IPS DF 4.7 (cell line): ENCODE measurements at regions not wholly inside any gene's neighbourhood (a gene's known extent, or its start where the extent isn't known, plus 50 kb on each side); places are given as distances from the start of the nearest gene placed in this dataset.

Experiments used
- DNase-seq: peaks from one replicate; pipeline ENCODE4 v3.0.0-alpha.2; 2013; ENCODE audit warnings: low spot score; ENCODE audit errors: extremely low read depth

GRCh38 chr12:58576916-58577315 is 343.4 kb downstream of the LRIG3 start:
- DNase-seq: no peak

GRCh38 chr12:58580095-58580494 is 340.2 kb downstream of the LRIG3 start:
- DNase-seq: no peak

DNA sequence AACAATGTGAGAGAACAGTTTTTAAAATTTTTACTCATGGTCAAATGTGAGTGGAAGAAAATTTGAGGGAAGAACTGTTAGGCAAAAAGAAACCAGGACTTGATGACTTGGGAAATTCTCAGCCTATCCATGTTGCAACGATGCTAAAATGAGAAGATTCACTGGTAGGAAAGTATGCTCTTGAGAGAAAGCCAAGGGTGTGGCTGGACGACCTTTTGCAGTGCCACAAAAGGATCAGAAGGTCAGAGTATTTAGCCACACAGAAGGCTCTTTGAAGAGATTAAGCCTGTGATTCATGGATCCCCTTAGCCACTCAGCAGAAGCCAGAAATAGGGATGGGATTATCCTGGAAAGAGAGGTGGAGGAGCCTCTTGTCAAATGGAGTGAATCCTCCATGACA is 336.8 kb downstream of the LRIG3 start:
- no peak for DNase-seq

GRCh38 chr12:58583940-58584339 is 336.4 kb downstream of the LRIG3 start:
- no peak for DNase-seq

- DNase-seq: no peak
Observed at GRCh38 chr12:58584880-58585279, 335.4 kb downstream of the LRIG3 start.

DNA sequence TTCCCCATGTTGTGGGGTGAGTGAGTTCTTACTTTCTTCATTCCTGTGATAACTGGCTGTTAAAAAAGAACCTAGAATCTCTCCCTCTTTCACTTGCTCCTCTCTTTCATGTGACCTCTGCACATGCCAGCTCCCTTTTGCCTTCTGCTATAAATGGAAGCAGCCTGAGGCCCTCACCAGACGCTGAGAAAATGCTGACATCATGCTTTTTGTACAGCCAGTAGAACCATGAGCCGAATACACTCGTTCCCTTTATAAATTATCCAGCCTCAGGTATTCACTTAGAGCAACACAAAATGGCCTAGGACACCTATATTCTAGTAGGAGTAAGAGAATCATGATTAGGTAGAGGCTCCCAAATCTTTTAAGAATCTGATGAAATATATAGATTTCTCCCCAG is 333.5 kb downstream of the LRIG3 start:
- DNase-seq: no peak

DNA sequence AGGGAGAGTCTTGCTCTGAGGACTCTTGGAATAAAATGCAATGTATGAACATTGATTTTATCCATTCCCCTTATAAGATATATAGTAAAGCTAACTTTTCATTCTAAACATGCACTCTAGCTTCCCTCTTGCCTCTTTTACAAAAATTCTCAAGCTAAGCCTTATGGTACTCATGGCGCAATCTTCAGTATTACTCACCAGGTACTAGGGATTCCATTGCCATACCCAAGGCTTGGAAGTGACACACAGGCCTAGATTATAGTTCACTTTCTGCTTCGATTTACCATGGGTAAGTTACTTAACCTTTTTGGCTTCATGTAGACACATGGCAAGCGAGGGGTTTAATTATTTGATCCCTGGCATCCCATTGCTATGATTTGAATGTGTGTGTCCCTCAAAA is 331.5 kb downstream of the LRIG3 start:
- DNase-seq: no peak

- no peak for DNase-seq
Observed at GRCh38 chr12:58592475-58593207, 327.7 kb downstream of the LRIG3 start.

GRCh38 chr12:58593557-58594304 is 326.6 kb downstream of the LRIG3 start:
- no peak for DNase-seq

DNA sequence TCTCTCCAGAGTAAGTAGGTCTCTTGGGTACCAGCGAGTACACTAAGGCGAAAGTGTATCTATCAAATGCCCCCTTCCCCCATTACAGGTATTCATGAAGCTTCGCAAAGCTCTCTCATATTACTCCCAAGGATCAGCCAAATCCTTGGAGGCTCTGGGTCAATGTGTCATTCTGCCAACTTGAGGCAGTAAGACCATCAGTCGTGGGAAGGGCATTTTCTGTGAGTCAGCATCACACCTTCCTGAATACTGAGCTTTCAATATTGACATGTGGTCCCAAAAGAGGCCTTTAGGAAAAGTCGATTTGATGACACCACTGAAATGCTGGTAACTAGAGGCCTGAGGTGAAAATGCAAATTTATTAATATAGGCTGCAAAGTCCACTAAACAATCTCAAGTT is 323.9 kb downstream of the LRIG3 start:
- DNase-seq: no peak

DNA sequence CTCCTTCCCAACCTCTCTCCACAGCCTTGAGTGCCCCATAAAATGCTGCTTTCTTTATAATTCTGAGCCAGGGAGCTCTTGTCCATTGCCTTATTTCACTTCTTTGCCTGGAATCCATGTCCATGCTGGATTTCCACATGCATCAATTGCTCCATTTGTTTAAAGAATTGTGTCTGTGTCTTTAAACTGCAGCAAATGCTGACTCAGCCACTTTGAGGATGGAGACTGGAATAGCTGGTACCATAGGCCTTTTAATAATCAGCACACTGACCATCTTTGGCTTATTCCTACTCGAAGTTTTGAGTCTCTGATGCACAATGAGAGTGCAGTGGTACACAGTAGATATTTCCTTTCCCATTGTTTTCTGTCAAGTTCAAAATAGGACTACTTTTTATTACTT is 318.8 kb downstream of the LRIG3 start:
- DNase-seq: no peak

GRCh38 chr12:58602179-58602578 is 318.1 kb downstream of the LRIG3 start:
- no peak for DNase-seq

- DNase-seq: no peak
Observed at GRCh38 chr12:58602736-58603135, 317.6 kb downstream of the LRIG3 start.

- no peak for DNase-seq
Observed at GRCh38 chr12:58607805-58608204, 312.5 kb downstream of the LRIG3 start.

DNA sequence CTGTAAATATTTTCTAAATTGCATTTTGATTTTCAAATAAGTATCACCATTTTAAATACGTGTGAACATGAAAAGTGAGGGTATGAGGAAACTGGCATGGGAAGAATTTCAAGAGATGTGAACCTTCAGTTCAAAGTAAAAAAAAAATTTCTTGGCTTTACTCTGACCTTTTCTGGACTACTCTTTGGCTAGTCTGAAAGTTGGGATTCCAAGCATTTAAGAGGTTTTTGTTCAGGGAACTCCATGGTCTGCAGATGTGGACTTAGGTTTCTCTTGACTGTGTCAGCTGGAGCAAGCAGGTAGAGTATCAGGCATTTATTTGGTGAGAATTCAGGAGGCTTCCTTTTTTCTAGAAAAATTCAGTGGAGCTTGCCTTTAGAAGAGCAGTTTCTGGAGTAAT is 311.6 kb downstream of the LRIG3 start:
- DNase-seq: no peak

DNA sequence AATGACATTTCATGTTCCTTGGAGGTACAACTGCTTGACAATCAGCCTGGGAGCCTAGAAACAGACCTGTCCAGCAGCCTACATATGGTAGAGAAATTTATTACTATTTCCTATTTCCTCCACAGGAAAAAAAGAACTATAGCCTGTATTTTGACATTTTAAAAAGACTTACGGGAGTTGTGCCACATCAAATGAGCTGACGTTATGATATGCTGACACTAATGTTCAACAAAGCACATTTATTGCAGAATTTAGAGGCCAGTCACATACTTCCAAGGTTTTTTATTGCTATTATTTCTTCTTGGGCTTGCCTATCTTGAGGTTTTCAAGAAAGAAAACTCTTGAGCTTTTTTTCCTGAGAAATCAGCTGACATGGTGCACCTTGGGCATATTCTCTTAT is 305.3 kb downstream of the LRIG3 start:
- no peak for DNase-seq

GRCh38 chr12:58615576-58615975 is 304.7 kb downstream of the LRIG3 start:
- DNase-seq: no peak

DNA sequence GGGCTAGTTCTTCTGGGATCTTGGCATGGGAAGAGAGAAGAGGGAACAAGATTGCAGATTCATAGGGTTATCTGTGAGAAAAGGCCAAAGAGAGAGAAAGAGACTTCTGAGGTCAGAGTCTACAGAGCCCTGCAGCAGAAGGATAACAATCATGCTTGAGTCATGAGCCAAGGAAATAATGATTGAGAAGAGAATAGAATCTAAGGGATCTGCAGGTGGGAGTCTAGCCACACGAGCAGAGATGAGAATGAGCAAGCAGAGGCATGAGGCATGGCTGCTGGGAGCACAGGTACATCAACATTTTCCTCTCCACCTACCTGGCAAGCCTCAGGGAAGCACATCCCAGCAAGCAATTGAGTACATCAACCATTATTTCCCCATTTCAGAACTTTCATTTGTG is 303.7 kb downstream of the LRIG3 start:
- no peak for DNase-seq

DNA sequence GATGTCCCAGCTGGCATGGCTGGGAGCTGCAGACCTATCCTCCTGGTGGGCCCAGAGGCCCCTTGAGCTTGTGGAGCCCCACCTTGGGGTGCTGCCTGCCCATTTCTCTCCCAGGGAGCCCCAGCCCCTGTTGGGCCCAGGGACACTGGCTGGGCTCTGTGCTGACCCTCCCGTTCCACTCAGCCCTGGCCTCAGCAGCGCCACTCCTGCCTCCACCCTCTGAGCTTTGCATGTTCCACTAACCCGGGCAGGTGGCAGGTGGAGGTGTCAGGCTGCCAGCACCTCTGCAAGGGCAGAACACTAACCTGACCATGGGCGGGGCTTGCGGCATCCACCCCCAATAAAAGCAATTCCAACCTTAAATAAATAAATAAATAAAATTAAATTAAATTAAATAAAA is 299.2 kb downstream of the LRIG3 start:
- no peak for DNase-seq

GRCh38 chr12:58629376-58629775 is 290.9 kb downstream of the LRIG3 start:
- no peak for DNase-seq

- no peak for DNase-seq
Observed at GRCh38 chr12:58633479-58633878, 286.8 kb downstream of the LRIG3 start.

DNA sequence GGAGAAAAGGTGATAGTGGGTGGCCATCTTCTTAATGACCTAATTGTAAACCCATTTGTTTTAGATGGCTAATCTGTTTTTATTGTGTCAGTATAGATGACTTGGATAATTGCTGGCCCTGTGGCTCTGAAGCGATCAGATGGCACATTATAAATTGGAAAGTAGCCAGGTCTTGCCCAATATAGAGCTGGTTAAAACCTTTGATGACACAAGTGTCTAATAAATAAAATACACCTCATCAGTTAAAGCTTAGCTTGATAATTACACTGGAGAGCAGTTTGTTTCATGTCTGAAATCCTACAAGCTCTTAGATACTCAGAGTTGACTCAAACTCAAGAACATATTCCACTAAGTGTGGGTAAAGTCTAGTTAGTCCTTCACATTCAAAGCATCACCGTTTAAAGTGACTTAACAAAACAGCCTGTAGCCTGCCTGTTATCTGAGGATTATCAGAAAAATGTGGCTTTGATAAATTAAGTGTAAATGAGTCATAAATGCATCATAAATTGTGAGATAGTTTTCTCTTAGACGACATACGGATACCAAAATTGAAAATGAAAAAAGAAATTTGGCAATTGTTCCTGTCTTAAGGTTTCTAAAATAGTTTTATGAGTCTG is 280.9 kb downstream of the LRIG3 start:
- DNase-seq: no peak

DNA sequence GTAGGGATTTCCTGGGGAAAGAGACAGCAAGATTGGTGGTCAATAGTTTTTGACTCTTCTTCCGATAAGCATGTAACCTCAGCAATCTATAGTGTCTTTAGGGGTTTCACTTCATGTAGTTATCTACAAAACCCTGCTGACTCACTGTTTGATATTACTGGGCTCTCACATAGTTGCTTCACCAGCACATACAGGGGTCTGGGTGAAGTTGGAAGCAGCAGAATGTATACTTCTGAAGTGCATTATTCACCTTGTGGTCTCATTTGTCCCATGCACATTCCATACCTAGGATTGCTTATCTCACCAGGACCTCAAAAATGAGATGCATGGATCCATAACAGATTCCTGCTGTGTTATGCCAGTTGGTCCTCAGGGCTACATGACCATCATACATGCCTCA is 280.0 kb downstream of the LRIG3 start:
- no peak for DNase-seq
